Calu3 (cell line): ENCODE measurements at regions not wholly inside any gene's neighbourhood (a gene's known extent, or its start where the extent isn't known, plus 50 kb on each side); places are given as distances from the start of the nearest gene placed in this dataset.

Experiments used
- BruUV-seq: library from RNA; stranded (reverse); fragments of 400-500 nt; replicated peaks from 2 replicates; lab custom pipeline; 2021; lab: Mats Ljungman, UMichigan
- CTCF ChIA-PET: fragments of 300-600 bp; sonication (Branson Sonifier 250); formaldehyde crosslinking; loops from one replicate; lab custom pipeline; 2022; ENCODE audit warnings: antibody characterized with exemption; lab: Charles Lee
- DNase-seq: peaks from one replicate; pipeline ENCODE4 v3.0.0; 2022
- H3K27ac Mint-ChIP-seq: one replicate; pipeline ENCODE4 v1.8.0; 2022; ENCODE audit warnings: mixed read lengths; ENCODE audit not compliant: unreplicated experiment
- H3K27me3 Mint-ChIP-seq: one replicate; pipeline ENCODE4 v1.8.0; 2022; ENCODE audit warnings: mixed read lengths; ENCODE audit not compliant: unreplicated experiment
- H3K36me3 Mint-ChIP-seq: one replicate; pipeline ENCODE4 v1.8.0; 2022; ENCODE audit warnings: mild to moderate bottlenecking, moderate library complexity, mixed read lengths; ENCODE audit not compliant: insufficient read depth, unreplicated experiment
- H3K4me1 Mint-ChIP-seq: one replicate; pipeline ENCODE4 v1.8.0; 2022; ENCODE audit warnings: mild to moderate bottlenecking, low read depth, mixed read lengths; ENCODE audit not compliant: unreplicated experiment
- H3K4me3 Mint-ChIP-seq: one replicate; pipeline ENCODE4 v1.8.0; 2022; ENCODE audit warnings: mild to moderate bottlenecking, low read depth, moderate library complexity, mixed read lengths; ENCODE audit not compliant: unreplicated experiment
- H3K9me3 Mint-ChIP-seq: one replicate; pipeline ENCODE4 v1.8.0; 2022; ENCODE audit warnings: low read depth, mixed read lengths; ENCODE audit not compliant: unreplicated experiment
- CTCF ChIP-seq: fragments of 200-600 bp; IDR thresholded peaks from one replicate; pipeline ENCODE4 v1.8.0; 2022; ENCODE audit warnings: antibody characterized with exemption; ENCODE audit not compliant: unreplicated experiment
- intact Hi-C: fragments of 100-400 bp; cut with micrococcal nuclease; formaldehyde crosslinking; loops from one replicate; pipeline ENCODE4 v1.10.0; 2022; ENCODE audit not compliant: unreplicated experiment

GRCh38 chr7:84304407-84304806 is 109.8 kb upstream of the SEMA3A start:
- TF ChIP-seq CTCF, result no peak
- H3K9me3 Mint-ChIP-seq, result peaks cover 3% of the 10 kb centered on the region
- no peaks in the 10 kb centered on the region for H3K36me3 Mint-ChIP-seq
- CTCF ChIA-PET, result interaction anchor here (0.7 kb wide), 1 partner anchor 717 kb away, joined by 4 read pairs; no protein-coding TSS in a partner anchor
- no peak for DNase-seq
- H3K4me3 Mint-ChIP-seq, result no peak overlapping the region
- H3K27me3 Mint-ChIP-seq, result no peaks in the 10 kb centered on the region
- H3K27ac Mint-ChIP-seq, result no peak overlapping the region
- no peaks in the 10 kb centered on the region for H3K4me1 Mint-ChIP-seq
- intact Hi-C loops, result no loop called here
- BruUV-seq, result no TSS peak

- Mint-ChIP-seq H3K36me3 (no peaks in the 10 kb centered on the region), H3K4me1 (no peaks in the 10 kb centered on the region), H3K27me3 (no peaks in the 10 kb centered on the region), H3K27ac (no peak overlapping the region), H3K9me3 (no peaks in the 10 kb centered on the region), H3K4me3 (no peak overlapping the region)
- BruUV-seq, result no TSS peak
- peak; percentile 6 for DNase-seq
- intact Hi-C loops, result no loop called here
- TF ChIP-seq CTCF, result no peak
- CTCF ChIA-PET, result no interaction called here
Measured at GRCh38 chr7:84302949-84303348, 108.4 kb upstream of the SEMA3A start.

DNA sequence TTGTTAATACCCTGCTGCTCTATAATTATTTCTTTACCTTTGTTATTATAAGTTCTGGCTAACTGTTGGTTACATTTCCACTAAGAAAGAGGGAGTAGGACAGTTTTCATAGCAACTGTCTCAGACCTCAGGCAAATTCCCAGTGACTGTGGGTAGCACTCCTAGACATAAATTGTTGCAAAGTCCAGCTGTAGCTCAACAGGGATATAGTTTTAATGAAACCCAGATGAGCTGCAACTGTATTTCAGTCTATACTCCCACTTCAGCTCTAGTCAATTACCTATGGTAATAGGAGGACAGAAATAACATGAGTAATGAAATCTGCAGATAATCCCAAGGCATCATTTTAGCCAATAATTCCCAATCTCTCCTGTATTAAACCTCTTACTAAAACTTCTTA is 103.0 kb upstream of the SEMA3A start:
- H3K4me3 Mint-ChIP-seq, result no peak overlapping the region
- no peaks in the 10 kb centered on the region for H3K27me3 Mint-ChIP-seq
- no peaks in the 10 kb centered on the region for H3K36me3 Mint-ChIP-seq
- no TSS peak for BruUV-seq
- intact Hi-C loops, result no loop called here
- TF ChIP-seq CTCF, result no peak
- CTCF ChIA-PET, result no interaction called here
- DNase-seq, result no peak
- no peak overlapping the region for H3K27ac Mint-ChIP-seq
- no peaks in the 10 kb centered on the region for H3K9me3 Mint-ChIP-seq
- H3K4me1 Mint-ChIP-seq, result no peaks in the 10 kb centered on the region

DNA sequence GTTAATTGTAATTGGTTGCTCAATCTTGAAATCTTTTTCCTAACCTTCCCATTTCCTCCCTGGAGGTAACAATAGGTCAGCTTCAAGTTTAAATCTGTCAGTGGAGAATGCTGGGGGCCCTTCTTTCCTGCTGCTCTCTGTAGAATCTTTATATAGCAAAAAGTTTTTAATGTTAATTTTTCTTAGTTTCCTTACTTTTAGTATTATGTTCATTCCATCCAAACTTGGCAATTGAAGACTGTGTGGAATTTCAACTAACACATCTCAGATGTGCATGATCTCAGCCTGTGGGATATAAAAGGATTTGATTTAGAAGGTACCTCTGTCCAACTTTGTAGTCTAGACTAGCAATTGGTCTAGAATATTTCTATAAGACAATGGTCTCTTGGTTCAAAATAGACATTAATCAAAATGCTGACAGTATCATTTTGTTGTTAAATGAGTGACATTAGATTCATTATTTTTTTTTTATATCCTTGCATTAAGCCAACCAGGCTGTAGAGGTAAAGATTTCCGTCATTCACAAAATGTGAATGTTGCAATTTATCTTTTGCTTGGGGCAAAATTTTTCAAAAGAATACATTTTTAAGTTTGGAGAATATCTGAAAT is 100.4 kb upstream of the SEMA3A start:
- CTCF ChIA-PET, result no interaction called here
- no peaks in the 10 kb centered on the region for H3K4me1 Mint-ChIP-seq

More for the DNA sequence above, 100.4 kb upstream of the SEMA3A start:
- intact Hi-C loops, result no loop called here
- Mint-ChIP-seq H3K4me3 (no peak overlapping the region), H3K9me3 (no peaks in the 10 kb centered on the region), H3K36me3 (no peaks in the 10 kb centered on the region), H3K27ac (no peak overlapping the region), H3K27me3 (no peaks in the 10 kb centered on the region)
- BruUV-seq, result no TSS peak
- no peak for TF ChIP-seq CTCF
- DNase-seq, result no peak
